ENCODE measurements at regions not wholly inside any gene's neighbourhood (a gene's known extent, or its start where the extent isn't known, plus 50 kb on each side); places are given as distances from the start of the nearest gene placed in this dataset.
A peak's percentile ranks its signal among the peaks of the same experiment; 100 is the strongest.

DNA sequence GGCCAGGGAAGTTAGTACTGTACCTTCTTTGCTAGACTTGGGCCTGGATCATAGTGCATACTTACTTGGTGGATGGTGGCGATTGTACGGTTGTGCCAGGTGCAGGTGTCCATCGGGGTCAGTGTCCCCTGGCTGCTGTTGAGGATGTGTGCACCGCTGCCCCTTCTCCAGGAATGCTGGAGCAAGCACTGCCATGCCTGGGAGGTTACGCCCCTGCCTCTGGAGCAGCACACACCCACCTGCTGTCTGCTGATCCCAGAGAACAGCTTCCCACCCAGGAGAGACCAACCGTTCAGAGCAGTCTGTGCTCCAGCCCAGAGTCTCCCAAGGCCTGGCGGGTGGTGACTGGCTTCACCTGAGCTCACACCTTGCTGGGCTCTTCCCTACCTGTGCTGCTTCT is 286.8 kb upstream of the HS6ST1 start:
- DNase-seq (peak in 2 of 6 donors; percentile 21 to 35), ATAC-seq (no peak), FAIRE-seq (no peak)
- Histone ChIP-seq H3K4me1 (no peaks in the 10 kb centered on the region), H3K36me3 (no peaks in the 10 kb centered on the region), H3K4me3 (no peak overlapping the region), H3K27me3 (no peaks in the 10 kb centered on the region), H3K9me3 (no peaks in the 10 kb centered on the region), H3K27ac (no peak overlapping the region)
- WGBS, 2 donors: 88 to 94% methylated on average over 7 of the region's 7 CpGs
- intact Hi-C loops (cut with DNase I): no loop called here
- TF ChIP-seq CTCF (IDR thresholded peaks at IDR 0.05): no peak

DNA sequence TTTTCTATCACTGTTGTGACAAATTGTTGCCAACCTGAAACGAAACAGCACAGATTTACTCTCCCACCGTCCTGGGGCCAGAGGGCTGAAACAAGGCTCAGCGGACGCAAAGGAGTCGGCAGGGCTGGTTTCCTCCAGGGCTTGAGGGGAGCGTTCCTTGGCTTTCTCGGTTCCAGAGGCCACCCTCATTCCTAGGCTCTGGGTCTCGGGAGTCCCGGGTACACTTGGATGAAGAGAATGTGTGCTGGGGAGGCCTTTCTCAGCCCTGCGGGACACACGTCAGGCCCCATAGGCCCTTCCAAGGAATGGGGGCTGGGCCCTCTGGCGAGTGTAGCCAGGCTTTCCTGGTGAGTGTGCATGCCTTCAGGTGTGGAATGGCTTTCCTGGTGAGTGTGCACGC is 287.3 kb upstream of the HS6ST1 start:
- Histone ChIP-seq H3K36me3 (no peaks in the 10 kb centered on the region), H3K4me3 (no peak overlapping the region), H3K4me1 (no peaks in the 10 kb centered on the region), H3K27ac (no peak overlapping the region), H3K9me3 (no peaks in the 10 kb centered on the region), H3K27me3 (no peaks in the 10 kb centered on the region)
- intact Hi-C loops (cut with DNase I): no loop called here
- peak in 1 of 6 donors; percentile 18 for DNase-seq
- TF ChIP-seq CTCF (IDR thresholded peaks at IDR 0.05): no peak
- WGBS, 2 donors: 84 to 85% methylated on average over 13 of the region's 13 CpGs
- no peak for FAIRE-seq
- ATAC-seq: no peak

DNA sequence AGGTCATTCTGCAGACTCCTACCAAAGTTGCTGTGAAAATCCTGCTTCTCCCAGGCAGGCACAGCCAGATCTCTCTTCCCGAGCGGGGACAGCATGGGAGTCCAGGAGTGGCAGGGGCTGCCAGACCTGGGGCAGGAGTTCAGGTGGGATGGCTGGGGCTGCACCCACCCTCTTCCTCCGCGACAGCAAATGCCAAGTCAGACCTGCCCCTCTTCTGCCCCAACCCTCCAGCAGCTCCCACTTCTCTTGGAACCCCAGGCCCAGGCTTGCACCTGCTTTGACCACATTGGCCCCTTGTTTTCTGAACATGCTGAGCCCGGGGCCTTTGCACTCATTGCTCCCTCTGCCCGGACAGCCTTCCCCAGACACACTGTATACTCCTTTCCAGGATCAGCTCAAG is 288.2 kb upstream of the HS6ST1 start:
- peak in 2 of 6 donors; percentile 17 to 45 for DNase-seq
- H3K27ac ChIP-seq: no peak overlapping the region
- no peaks in the 10 kb centered on the region for H3K4me1 ChIP-seq
- no peak overlapping the region for H3K4me3 ChIP-seq
- no peak for FAIRE-seq
- TF ChIP-seq CTCF (IDR thresholded peaks at IDR 0.05): no peak
- H3K27me3 ChIP-seq: no peaks in the 10 kb centered on the region
- no peaks in the 10 kb centered on the region for H3K9me3 ChIP-seq
- ATAC-seq: no peak
- H3K36me3 ChIP-seq: no peaks in the 10 kb centered on the region
- 87 to 93% methylated on average over 6 of the region's 6 CpGs for WGBS, 2 donors
- intact Hi-C loops (cut with DNase I): no loop called here

DNA sequence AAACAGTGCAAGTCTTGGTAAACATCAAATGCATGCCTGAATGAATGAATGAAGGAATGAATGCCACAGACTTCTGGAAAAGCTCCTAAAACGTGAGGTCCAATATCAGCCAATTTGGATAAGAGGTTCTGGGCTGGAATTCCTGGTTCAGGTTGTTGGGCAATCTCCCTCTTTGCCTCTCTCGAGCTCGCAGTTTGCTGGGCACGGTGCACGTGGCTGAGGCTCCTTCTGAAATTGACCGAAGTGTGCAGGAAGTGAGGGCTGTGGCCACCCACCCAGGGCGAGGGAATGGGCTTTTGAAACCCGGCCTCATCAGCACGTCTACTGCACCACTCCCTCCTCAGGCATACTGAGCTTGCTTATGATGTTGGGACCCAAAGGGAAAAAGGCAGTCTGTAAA is 288.8 kb upstream of the HS6ST1 start:
- DNase-seq: peak in 2 of 6 donors; percentile 19 to 25
- intact Hi-C loops (cut with DNase I): no loop called here
- Histone ChIP-seq H3K27ac (no peak overlapping the region), H3K4me3 (no peak overlapping the region), H3K4me1 (no peaks in the 10 kb centered on the region), H3K27me3 (no peaks in the 10 kb centered on the region), H3K36me3 (no peaks in the 10 kb centered on the region), H3K9me3 (no peaks in the 10 kb centered on the region)
- no peak for ATAC-seq
- TF ChIP-seq CTCF (IDR thresholded peaks at IDR 0.05): no peak
- WGBS, 2 donors: 77 to 80% methylated on average over 9 of the region's 9 CpGs
- no peak for FAIRE-seq

DNA sequence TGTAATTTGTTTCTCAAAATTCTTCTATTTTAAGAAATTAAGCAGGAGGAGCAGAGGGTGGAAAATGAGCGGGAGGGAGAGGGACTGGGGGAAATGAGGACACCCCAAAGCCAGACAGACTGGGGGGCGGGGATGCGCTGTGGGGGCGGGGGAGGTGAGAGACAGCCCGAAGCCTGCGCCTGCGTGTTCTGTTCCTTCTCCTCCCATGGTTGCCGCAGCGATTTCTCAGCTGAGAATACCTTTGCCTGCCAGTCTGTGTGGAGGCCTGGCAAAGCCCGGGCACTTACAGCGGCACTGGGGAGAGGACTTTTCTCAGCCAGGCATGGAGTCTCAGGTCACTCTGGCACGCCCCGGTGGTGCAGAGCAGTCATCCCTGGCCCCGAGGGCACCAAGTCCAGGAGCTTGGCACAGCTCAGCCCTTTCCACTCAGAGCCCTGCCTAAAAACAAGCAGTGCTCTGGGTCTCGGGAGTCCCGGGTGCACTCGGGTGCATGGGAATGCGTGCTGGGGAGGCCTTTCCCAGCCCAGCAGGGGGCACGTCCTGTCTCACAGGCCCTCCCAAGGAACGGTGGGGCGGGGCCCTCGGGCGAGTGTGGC is 289.3 kb upstream of the HS6ST1 start:
- DNase-seq (peak in 2 of 6 donors; percentile 50 to 55), ATAC-seq (peak in 1 of 4 donors; percentile 14), FAIRE-seq (no peak)
- Histone ChIP-seq H3K27me3 (no peaks in the 10 kb centered on the region), H3K27ac (no peak overlapping the region), H3K4me3 (no peak overlapping the region), H3K4me1 (no peaks in the 10 kb centered on the region), H3K36me3 (no peaks in the 10 kb centered on the region), H3K9me3 (no peaks in the 10 kb centered on the region)
- TF ChIP-seq CTCF (IDR thresholded peaks at IDR 0.05): no peak
- WGBS, 2 donors: 64 to 68% methylated on average over 23 of the region's 23 CpGs
- intact Hi-C loops (cut with DNase I): no loop called here

Data from pancreas (tissue), 10 donors.